ENCODE measurements at regions not wholly inside any gene's neighbourhood (a gene's known extent, or its start where the extent isn't known, plus 50 kb on each side); places are given as distances from the start of the nearest gene placed in this dataset.

DNA sequence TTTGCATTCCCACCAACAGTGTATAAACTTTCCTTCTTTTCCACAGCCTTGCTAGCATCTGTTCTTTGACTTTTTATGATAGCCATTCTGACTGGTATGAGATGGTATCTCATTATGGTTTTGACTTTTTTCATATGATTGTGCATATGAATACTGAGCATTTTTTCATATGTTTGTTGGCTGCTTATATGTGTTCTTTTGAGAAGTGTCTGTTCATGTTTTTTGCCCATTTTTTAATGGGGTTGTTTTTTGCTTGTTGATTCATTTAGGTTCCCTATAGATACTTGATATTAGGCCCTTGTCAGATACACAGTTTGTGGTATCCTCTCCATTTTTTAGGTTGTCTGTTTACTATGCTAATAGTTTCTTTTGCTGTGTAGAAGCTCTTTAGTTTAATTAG, 185.8 kb upstream of the SPAG17 start:
- no peaks in the 10 kb centered on the region for H4K20me1 ChIP-seq (ENCODE audit: insufficient read depth, low read length)
- no peak overlapping the region for H2BK20ac ChIP-seq (ENCODE audit: low read depth, low read length)
- H3K9ac ChIP-seq (ENCODE audit: low read depth, low read length), result no peak overlapping the region
- H2AK9ac ChIP-seq (replicated peaks; ENCODE audit: low read depth, low read length, poor library complexity), result no peak overlapping the region
- H3K4me2 ChIP-seq (ENCODE audit: low read depth, low read length), result no peak overlapping the region
- H4K91ac ChIP-seq (ENCODE audit: insufficient read depth, low read depth, low read length), result no peak overlapping the region
- H3K4me3 ChIP-seq (ENCODE audit: insufficient read depth, low read depth, low read length), result no peak overlapping the region
- H2BK5ac ChIP-seq (ENCODE audit: low read depth, low read length, poor library complexity, severe bottlenecking), result no peak overlapping the region
- CTCF ChIA-PET, result no interaction called here
- H2AK5ac ChIP-seq (ENCODE audit: low read depth, low read length), result no peak overlapping the region
- in situ Hi-C loops (cut with MboI; ENCODE audit: low sequenced_read_pairs), result no loop called here
- no peak overlapping the region for H2BK15ac ChIP-seq (ENCODE audit: low read depth, low read length)
- no peaks in the 10 kb centered on the region for H3K9me3 ChIP-seq (ENCODE audit: control insufficient read depth, insufficient read depth, low read length)
- no peaks in the 10 kb centered on the region for H3K9me1 ChIP-seq (ENCODE audit: insufficient read depth, low read length)
- no peak for ATAC-seq (ENCODE audit: low read depth)
- no peak overlapping the region for H4K5ac ChIP-seq (ENCODE audit: low read depth, low read length)
- no peak for DNase-seq
- no peaks in the 10 kb centered on the region for H3K79me1 ChIP-seq (ENCODE audit: low read depth in 1 of 2, low read length in 2 of 2)
- H3K27me3 ChIP-seq (ENCODE audit: control insufficient read depth, insufficient read depth, low read length), result no peaks in the 10 kb centered on the region
- H2BK120ac ChIP-seq (ENCODE audit: low read depth, low read length), result no peak overlapping the region
- no peak overlapping the region for H3K18ac ChIP-seq (ENCODE audit: low read depth, low read length)
- no peak overlapping the region for H3K56ac ChIP-seq (ENCODE audit: extremely low read depth, insufficient read depth, low read length)
- no peak overlapping the region for H3K27ac ChIP-seq (ENCODE audit: insufficient read depth, low read length)
- H3K4ac ChIP-seq (ENCODE audit: low read depth, low read length), result no peak overlapping the region
- TF ChIP-seq SMC3 (IDR thresholded peaks at IDR 0.05; ENCODE audit: low read depth, low read length) (no peak), RFX5 (IDR thresholded peaks at IDR 0.05; ENCODE audit: low read depth, low read length) (no peak)
- H3K23ac ChIP-seq (ENCODE audit: low read depth, low read length), result no peak overlapping the region
- H2AFZ ChIP-seq (replicated peaks; ENCODE audit: low read length, poor library complexity), result no peak overlapping the region
- BruUV-seq (replicated peaks), result no TSS peak
- intact Hi-C loops (cut with micrococcal nuclease), result no loop called here
- no peaks in the 10 kb centered on the region for H3K36me3 ChIP-seq (ENCODE audit: control insufficient read depth, insufficient read depth, low read length)
- no peak overlapping the region for H4K8ac ChIP-seq (ENCODE audit: low read depth in 2 of 2, low read length in 2 of 2)
- H3K14ac ChIP-seq (replicated peaks; ENCODE audit: low read depth, low read length), result no peak overlapping the region
- POLR2A ChIA-PET (ENCODE audit: unreplicated experiment), result no interaction called here
- dilution Hi-C loops (cut with HindIII; ENCODE audit: low sequenced_read_pairs, unreplicated experiment), result no loop called here
- no peaks in the 10 kb centered on the region for H3K4me1 ChIP-seq (ENCODE audit: control insufficient read depth, insufficient read depth, low read length)
